Heart left ventricle (tissue), 16 donors: ENCODE measurements at regions not wholly inside any gene's neighbourhood (a gene's known extent, or its start where the extent isn't known, plus 50 kb on each side); places are given as distances from the start of the nearest gene placed in this dataset.
"Not testable (repeated sequence)": the region's sequence is repeated elsewhere in the genome, so short reads cannot be mapped to it uniquely, and the experiment has no call there.

Experiments used
- ATAC-seq, 4 donors: fragments of 200-7000 bp; cut with Tn5 transposase; one replicate each; pipeline ENCODE4 v1.9.1; 2020 to 2022; ENCODE audit warnings: moderate library complexity in 4 of 4, mild to moderate bottlenecking in 3 of 4, moderate number of reproducible peaks in 1 of 4
- DNase-seq, 5 donors: peaks; one replicate each; pipeline ENCODE4 v3.0.0-alpha.2; 2020
- H3K27ac ChIP-seq, 12 donors: fragments of 200-600 bp; sonication (generic) in 4 of 12; one replicate each; pipeline versions ENCODE4 v1.5.0 to v1.8.0; 2016 to 2022; ENCODE audit warnings: mild to moderate bottlenecking in 2 of 12
- H3K27me3 ChIP-seq, 9 donors: fragments of 200-600 bp; sonication (generic) in 2 of 9; one replicate each; pipeline versions ENCODE4 v1.5.1 to v1.8.0; 2016 to 2022; ENCODE audit warnings: mild to moderate bottlenecking in 3 of 9
- H3K36me3 ChIP-seq, 9 donors: fragments of 200-600 bp; sonication (generic) in 2 of 9; one replicate each; pipeline versions ENCODE4 v1.5.0 to v1.8.0; 2018 to 2022; ENCODE audit warnings: mild to moderate bottlenecking in 2 of 9
- H3K4me1 ChIP-seq, 12 donors: fragments of 200-600 bp; sonication (generic) in 4 of 12; one replicate each; pipeline versions ENCODE4 v1.5.0 to v1.8.0; 2016 to 2022; ENCODE audit warnings: mild to moderate bottlenecking in 3 of 12
- H3K4me3 ChIP-seq, 12 donors: fragments of 200-600 bp; sonication (generic) in 4 of 12; one replicate each; pipeline versions ENCODE4 v1.5.0 to v1.8.0; 2017 to 2022; ENCODE audit warnings: mild to moderate bottlenecking in 9 of 12, moderate library complexity in 4 of 12
- H3K9me3 ChIP-seq, 12 donors: fragments of 200-600 bp; sonication (generic) in 4 of 12; one replicate each; pipeline versions ENCODE4 v1.5.0 to v1.8.0; 2016 to 2022; ENCODE audit warnings: mild to moderate bottlenecking in 1 of 12
- CTCF ChIP-seq, 12 donors: fragments of 200-600 bp; sonication (generic) in 4 of 12; IDR thresholded peaks; one replicate each; pipeline versions ENCODE4 v1.5.0 to v1.8.0; 2018 to 2022; ENCODE audit warnings: antibody characterized with exemption in 12 of 12, mild to moderate bottlenecking in 5 of 12
- POLR2A ChIP-seq, 2 donors: fragments of 450-650 bp; IDR thresholded peaks; one replicate each; pipeline ENCODE4 v1.6.1; 2017; ENCODE audit warnings: antibody characterized with exemption in 2 of 2, mild to moderate bottlenecking in 2 of 2, moderate library complexity in 2 of 2
- WGBS, 4 donors: extraction: QIAGEN DNeasy Blood & Tissue Kit in 2 of 4; methylation state at CpG; one replicate each; pipeline versions ENCODE4 v1.1.5 to v1.1.7; 2013 to 2018; 5-methylcytosine and 5-hydroxymethylcytosine counted together
- intact Hi-C, 10 donors: fragments of 100-400 bp; cut with DNase I; formaldehyde crosslinking; loops; one replicate each; pipeline versions ENCODE4 v1.11.1 to v1.14.2; 2022
- donor health status: ischemic (EF 13 %, LVEDD 7.1; RV severe dilation, severe dysfunction).
- donor health status: healthy with polysubstance abuse.
- donor health status: DM: no; HTN: yes; CAD: no.
- donor health status: DM: no; HTN: no; CAD: no.
- donor health status: ischemic (EF 25% LVEDD 6.9; RV normal size, moderate dysfunction).
- donor health status: ischemic (EF 25% LVEDD 5.7; RV mildly dilated, moderate dysfunction).
- donor health status: healthy.
- donor health status: DM: yes; HTN: yes; CAD: no.
- donor health status: ischemic (EF 35%, LVEDD 5.7; RV mildly dilated, moderate dysfunction).
- donor health status: nonischemic (EF 11% LVEDD 7.7; RV severe dilation, severe dysfunction).
- donor health status: DM: yes; HTN: yes; CAD: no.
- donor health status: PGD.
- donor health status: ischemic (EF 29% LVEDD 5.4; RV normal size, mild dysfunction).
- donor health status: nonischemic (EF 23%, LVEDD 6.1; RV moderate dilation, normal function).

- H3K9me3 ChIP-seq, result no peaks in the 10 kb centered on the region
- no peak for DNase-seq
- TF ChIP-seq CTCF (IDR thresholded peaks at IDR 0.05) (no peak), POLR2A (IDR thresholded peaks at IDR 0.05) (no peak)
- no peaks in the 10 kb centered on the region for H3K4me1 ChIP-seq
- no peaks in the 10 kb centered on the region for H3K36me3 ChIP-seq
- H3K27ac ChIP-seq, result no peak overlapping the region
- peaks cover 0 to 6% (median 0%) of the 10 kb centered on the region in 9 donors for H3K27me3 ChIP-seq
- ATAC-seq, result no peak
- no peak overlapping the region for H3K4me3 ChIP-seq
- intact Hi-C loops, result no loop called here
- WGBS, 4 donors, result 28 to 31% (median 29%) methylated on average over 2 of the region's 2 CpGs
Measured at GRCh38 chr2:75389271-75389670, 171.5 kb downstream of the EVA1A start.

- TF ChIP-seq CTCF (IDR thresholded peaks at IDR 0.05) (no peak), POLR2A (IDR thresholded peaks at IDR 0.05) (no peak)
- no peaks in the 10 kb centered on the region for H3K9me3 ChIP-seq
- H3K4me3 ChIP-seq, result no peak overlapping the region
- 72 to 77% (median 75%) methylated on average over 10 of the region's 10 CpGs for WGBS, 4 donors
- ATAC-seq (no peak), DNase-seq (no peak)
- no peaks in the 10 kb centered on the region for H3K4me1 ChIP-seq
- peaks cover 0 to 6% (median 0%) of the 10 kb centered on the region in 9 donors for H3K27me3 ChIP-seq
- H3K36me3 ChIP-seq, result no peaks in the 10 kb centered on the region
- intact Hi-C loops, result no loop called here
- no peak overlapping the region for H3K27ac ChIP-seq
Measured at GRCh38 chr2:75381032-75381431, 179.7 kb downstream of the EVA1A start.

- H3K36me3 ChIP-seq, result no peaks in the 10 kb centered on the region
- TF ChIP-seq CTCF (IDR thresholded peaks at IDR 0.05), result no peak
- TF ChIP-seq POLR2A (IDR thresholded peaks at IDR 0.05), result no peak
- 71 to 79% (median 74%) methylated on average over 7 of the region's 7 CpGs for WGBS, 4 donors
- H3K4me1 ChIP-seq, result no peaks in the 10 kb centered on the region
- intact Hi-C loops, result no loop called here
- no peak overlapping the region for H3K4me3 ChIP-seq
- ATAC-seq, result no peak
- no peaks in the 10 kb centered on the region for H3K27me3 ChIP-seq
- no peaks in the 10 kb centered on the region for H3K9me3 ChIP-seq
- no peak overlapping the region for H3K27ac ChIP-seq
- no peak for DNase-seq
Measured at GRCh38 chr2:75379476-75380210, 180.3 kb upstream of the TACR1 start.

DNA sequence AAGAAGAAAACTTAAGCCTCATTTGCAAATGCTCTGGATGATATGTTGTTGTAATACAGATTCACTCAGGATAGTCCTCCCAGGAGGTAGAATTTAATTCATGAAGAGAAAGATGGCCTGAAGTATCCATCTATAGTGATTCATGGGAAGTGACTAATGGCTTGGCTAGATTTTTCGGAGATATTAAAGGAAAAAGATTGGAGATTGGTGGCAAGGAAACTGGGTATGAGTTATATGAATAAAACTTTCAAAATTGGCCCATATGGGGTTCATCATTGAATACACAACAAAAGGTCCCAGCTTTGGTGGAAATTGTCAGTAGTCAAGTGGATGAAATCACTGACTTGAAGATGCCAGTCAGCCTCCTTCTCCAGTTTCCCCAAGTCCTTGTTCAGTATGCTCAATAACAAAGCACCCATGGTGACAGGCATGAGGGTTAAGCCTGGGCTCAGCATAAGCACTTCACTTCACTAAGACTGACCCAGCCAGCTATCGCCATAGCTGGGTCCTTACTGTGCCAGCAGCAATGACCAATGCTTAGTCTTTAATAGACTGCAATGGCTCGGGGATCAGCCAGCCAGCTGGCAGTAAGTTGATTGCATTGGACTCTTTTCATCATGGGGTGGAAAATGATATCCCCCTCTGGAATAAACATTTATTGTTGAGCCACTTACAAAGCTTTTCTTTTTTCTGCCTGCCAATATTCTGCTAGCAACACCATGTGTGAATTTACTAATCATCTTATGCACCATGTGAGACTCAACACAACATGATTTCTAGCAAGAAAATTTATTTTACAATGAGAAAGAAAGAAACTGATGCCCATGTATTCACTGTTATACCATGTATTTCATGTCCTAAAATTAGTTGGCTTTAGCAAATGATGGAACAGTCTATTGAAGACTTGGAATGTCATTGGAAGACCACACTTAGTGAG lies 176.6 kb upstream of the TACR1 start:
- 84 to 91% (median 87%) methylated on average over 3 of the region's 3 CpGs for WGBS, 4 donors
- no peak for DNase-seq
- TF ChIP-seq POLR2A (IDR thresholded peaks at IDR 0.05) (no peak), CTCF (IDR thresholded peaks at IDR 0.05) (no peak)
- Histone ChIP-seq H3K9me3 (peaks cover 0 to 14% (median 0%) of the 10 kb centered on the region in 12 donors), H3K27ac (no peak overlapping the region), H3K27me3 (no peaks in the 10 kb centered on the region), H3K4me3 (no peak overlapping the region), H3K4me1 (no peaks in the 10 kb centered on the region), H3K36me3 (no peaks in the 10 kb centered on the region)
- ATAC-seq, result no peak
- intact Hi-C loops, result no loop called here

DNA sequence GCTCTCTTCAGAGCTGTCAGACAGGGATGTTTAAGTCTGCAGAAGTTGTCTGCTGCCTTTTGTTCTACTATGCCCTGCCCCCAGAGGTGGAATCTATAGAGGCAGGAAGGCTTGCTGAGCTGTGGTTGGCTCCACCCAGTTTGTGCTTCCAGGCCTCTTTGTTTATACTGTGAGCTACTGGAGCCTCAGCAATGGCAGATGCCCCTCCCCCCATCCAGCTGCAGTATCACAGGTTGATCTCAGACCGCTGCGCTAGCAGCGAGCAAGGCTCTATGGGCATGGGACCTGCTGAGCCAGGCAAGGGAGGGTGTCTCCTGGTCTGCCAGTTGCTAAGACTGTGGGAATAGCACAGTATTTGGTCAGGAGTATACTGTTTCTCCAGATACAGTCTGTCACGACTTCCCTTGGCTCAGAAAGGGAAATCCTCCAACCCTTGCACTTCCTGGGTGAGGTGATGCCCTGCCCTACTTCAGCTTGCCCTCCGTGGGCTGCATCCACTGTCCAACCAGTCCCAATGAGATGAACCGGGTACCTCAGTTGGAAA lies 175.2 kb upstream of the TACR1 start:
- H3K4me1 ChIP-seq, H3K27ac ChIP-seq, H3K27me3 ChIP-seq, DNase-seq, H3K36me3 ChIP-seq, H3K4me3 ChIP-seq, ATAC-seq, intact Hi-C loops: not testable (repeated sequence)
- peaks cover 0 to 25% (median 4%) of the 10 kb centered on the region in 12 donors for H3K9me3 ChIP-seq
- 56 to 75% (median 59%) methylated on average over 5 to 6 of the region's 6 CpGs for whole genome bisulfite sequencing, 4 donors
